B cell (primary cell): ENCODE measurements at regions not wholly inside any gene's neighbourhood (a gene's known extent, or its start where the extent isn't known, plus 50 kb on each side); places are given as distances from the start of the nearest gene placed in this dataset.

Experiments
- ATAC-seq: fragments of 200-7000 bp; cut with Tn5 transposase; one replicate; pipeline ENCODE4 v1.10.0; 2021; ENCODE audit warnings: low read depth, mild to moderate bottlenecking, moderate number of reproducible peaks, moderate library complexity
- CTCF ChIA-PET: fragments of 350-600 bp; sonication (Branson Sonifier 250); formaldehyde crosslinking; loops from one replicate; lab custom pipeline; 2021; ENCODE audit warnings: antibody characterized with exemption, inconsistent platforms; lab: Charles Lee
- POLR2A ChIA-PET: fragments of 350-600 bp; sonication (Branson Sonifier 250); formaldehyde crosslinking; loops from one replicate; lab custom pipeline; 2021; ENCODE audit warnings: antibody characterized with exemption; lab: Charles Lee
- DNase-seq: peaks from one replicate; pipeline ENCODE4 v3.0.0; 2013
- H2AFZ ChIP-seq: 2 replicates; pipeline ENCODE4 v1.6.1; 2012; ENCODE audit warnings: mild to moderate bottlenecking, low read depth, low read length; ENCODE audit not compliant: insufficient read depth, poor library complexity, severe bottlenecking
- H3K27ac ChIP-seq, 2 donors: 1 replicate in 1 of 2; 2 replicates in 1 of 2; pipeline ENCODE4 v1.5.1; 2012 to 2013; ENCODE audit warnings: low read length in 2 of 2, mild to moderate bottlenecking in 2 of 2, moderate library complexity in 1 of 2
- H3K27me3 ChIP-seq, 4 experiments: fragments of 200-600 bp in 1 of 4; sonication (generic) in 1 of 4; replicated peaks in 1 of 4; 1 replicate in 2 of 4; 2 replicates in 2 of 4; pipeline versions ENCODE4 v1.6.1 to v1.7.0; 2013 to 2016; ENCODE audit warnings: low read length in 3 of 4, mild to moderate bottlenecking in 2 of 4, mixed read lengths in 1 of 4, moderate library complexity in 1 of 4; ENCODE audit not compliant: insufficient read depth in 4 of 4, control insufficient read depth in 3 of 4; ENCODE audit errors: control extremely low read depth in 1 of 4
- H3K36me3 ChIP-seq, 2 experiments: replicated peaks in 1 of 2; 1 replicate in 1 of 2; 2 replicates in 1 of 2; pipeline versions ENCODE4 v1.6.1 to v1.7.1; 2013; ENCODE audit warnings: low read length in 1 of 2; ENCODE audit not compliant: insufficient read depth in 2 of 2, control insufficient read depth in 1 of 2; ENCODE audit errors: control extremely low read depth in 1 of 2, extremely low read depth in 1 of 2
- H3K4me1 ChIP-seq, 2 donors: fragments of 200-600 bp in 1 of 2; sonication (generic) in 1 of 2; 1 replicate in 1 of 2; 2 replicates in 1 of 2; pipeline versions ENCODE4 v1.5.1 to v1.6.1; 2013 to 2017; ENCODE audit warnings: low read length in 2 of 2; ENCODE audit not compliant: control insufficient read depth in 2 of 2, insufficient read depth in 2 of 2
- H3K4me2 ChIP-seq: replicated peaks from 2 replicates; pipeline ENCODE3; 2012; ENCODE audit warnings: mild to moderate bottlenecking, low read depth, low read length; ENCODE audit not compliant: poor library complexity, severe bottlenecking
- H3K4me3 ChIP-seq, 5 experiments: fragments of 200-600 bp in 1 of 5; sonication (generic) in 1 of 5; 1 replicate in 3 of 5; 2 replicates in 2 of 5; pipeline versions ENCODE4 v1.5.1 to v1.7.0; 2011 to 2016; ENCODE audit warnings: low read length in 4 of 5, mild to moderate bottlenecking in 4 of 5, low read depth in 2 of 5, control low read depth in 1 of 5, moderate library complexity in 1 of 5; ENCODE audit not compliant: insufficient read depth in 1 of 5; ENCODE audit errors: control extremely low read depth in 1 of 5, extremely low read depth in 1 of 5
- H3K79me2 ChIP-seq: fragments of 200-600 bp; sonication (generic); one replicate; pipeline ENCODE4 v1.6.0; 2016; ENCODE audit warnings: low read length; ENCODE audit not compliant: control insufficient read depth, insufficient read depth
- H3K9ac ChIP-seq: fragments of 200-600 bp; sonication (generic); 2 replicates; pipeline ENCODE4 v1.6.1; 2017; ENCODE audit warnings: mild to moderate bottlenecking, low read length, moderate library complexity
- H3K9me3 ChIP-seq, 3 donors: one replicate each; pipeline versions ENCODE4 v1.6.1 to v1.7.1; 2013; ENCODE audit warnings: low read length in 2 of 3; ENCODE audit not compliant: control insufficient read depth in 2 of 3, insufficient read depth in 1 of 3; ENCODE audit errors: control extremely low read depth in 1 of 3
- H4K20me1 ChIP-seq: 2 replicates; pipeline ENCODE4 v1.6.0; 2012; ENCODE audit warnings: mild to moderate bottlenecking, low read length; ENCODE audit not compliant: insufficient read depth, control insufficient read depth, poor library complexity, severe bottlenecking
- H3K27ac Mint-ChIP-seq: one replicate; pipeline ENCODE4 v1.8.0; 2021; ENCODE audit warnings: mixed read lengths
- H3K27me3 Mint-ChIP-seq: one replicate; pipeline ENCODE4 v1.8.0; 2021; ENCODE audit warnings: mixed read lengths
- H3K4me1 Mint-ChIP-seq: one replicate; pipeline ENCODE4 v1.8.0; 2021; ENCODE audit warnings: mixed read lengths
- H3K4me3 Mint-ChIP-seq: one replicate; pipeline ENCODE4 v1.8.0; 2021; ENCODE audit warnings: mixed read lengths
- H3K9me3 Mint-ChIP-seq: one replicate; pipeline ENCODE4 v1.8.0; 2022; ENCODE audit warnings: mixed read lengths; ENCODE audit not compliant: insufficient read depth
- EZH2 ChIP-seq: IDR thresholded peaks from 2 replicates; pipeline ENCODE4 v1.6.1; 2012; ENCODE audit warnings: borderline replicate concordance, low read depth, mild to moderate bottlenecking, moderate library complexity, low read length; ENCODE audit not compliant: insufficient read depth, poor library complexity, severe bottlenecking
- WGBS: methylation state at CpG from one replicate; pipeline ENCODE4 v1.1.5; 2013; ENCODE audit warnings: missing lambda C conversion rate; ENCODE audit not compliant: insufficient coverage; 5-methylcytosine and 5-hydroxymethylcytosine counted together
- intact Hi-C: fragments of 100-400 bp; cut with micrococcal nuclease; formaldehyde crosslinking; loops from one replicate; pipeline ENCODE4 v1.10.0; 2022
- TF ChIP-seq, protein P1 (sequence below): fragments of 200-600 bp; IDR thresholded peaks from one replicate; pipeline ENCODE4 v1.8.0; 2022; ENCODE audit warnings: antibody characterized with exemption, mild to moderate bottlenecking

DNA sequence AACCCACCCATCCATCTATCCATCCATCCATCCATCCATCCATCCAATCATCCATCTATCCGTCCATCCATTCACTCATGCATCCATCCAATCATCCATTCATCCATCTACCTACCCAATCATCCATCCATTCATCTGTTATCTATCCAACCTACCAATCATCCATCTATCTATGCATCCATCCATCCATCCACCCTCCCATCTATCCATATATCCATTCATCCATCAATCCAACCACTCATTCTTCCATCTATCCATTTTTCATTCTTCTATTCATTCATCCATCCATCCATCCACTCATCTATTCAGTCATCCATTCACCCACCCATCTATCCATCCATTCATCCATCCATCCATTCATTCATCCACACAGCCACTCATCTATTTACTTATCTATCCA is 80.1 kb upstream of the SHOX start:
- Histone ChIP-seq H4K20me1 (no peaks in the 10 kb centered on the region), H3K9me3 (peaks cover 0 to 22% (median 0%) of the 10 kb centered on the region in 3 donors), H3K79me2 (no peaks in the 10 kb centered on the region), H3K4me3 (no peak overlapping the region), H3K27ac (no peak overlapping the region), H3K4me1 (no peaks in the 10 kb centered on the region), H3K27me3 (no peaks in the 10 kb centered on the region), H2AFZ (no peak overlapping the region), H3K9ac (no peak overlapping the region), H3K4me2 (no peak overlapping the region), H3K36me3 (no peaks in the 10 kb centered on the region)
- Mint-ChIP-seq H3K27me3 (no peaks in the 10 kb centered on the region), H3K9me3 (peaks cover 22% of the 10 kb centered on the region), H3K4me3 (no peak overlapping the region), H3K27ac (no peak overlapping the region), H3K4me1 (no peaks in the 10 kb centered on the region)
- ATAC-seq (no peak), DNase-seq (no peak)
- WGBS: 80% methylated on average over 1 of the region's 1 CpG
- TF ChIP-seq, protein P1, sequence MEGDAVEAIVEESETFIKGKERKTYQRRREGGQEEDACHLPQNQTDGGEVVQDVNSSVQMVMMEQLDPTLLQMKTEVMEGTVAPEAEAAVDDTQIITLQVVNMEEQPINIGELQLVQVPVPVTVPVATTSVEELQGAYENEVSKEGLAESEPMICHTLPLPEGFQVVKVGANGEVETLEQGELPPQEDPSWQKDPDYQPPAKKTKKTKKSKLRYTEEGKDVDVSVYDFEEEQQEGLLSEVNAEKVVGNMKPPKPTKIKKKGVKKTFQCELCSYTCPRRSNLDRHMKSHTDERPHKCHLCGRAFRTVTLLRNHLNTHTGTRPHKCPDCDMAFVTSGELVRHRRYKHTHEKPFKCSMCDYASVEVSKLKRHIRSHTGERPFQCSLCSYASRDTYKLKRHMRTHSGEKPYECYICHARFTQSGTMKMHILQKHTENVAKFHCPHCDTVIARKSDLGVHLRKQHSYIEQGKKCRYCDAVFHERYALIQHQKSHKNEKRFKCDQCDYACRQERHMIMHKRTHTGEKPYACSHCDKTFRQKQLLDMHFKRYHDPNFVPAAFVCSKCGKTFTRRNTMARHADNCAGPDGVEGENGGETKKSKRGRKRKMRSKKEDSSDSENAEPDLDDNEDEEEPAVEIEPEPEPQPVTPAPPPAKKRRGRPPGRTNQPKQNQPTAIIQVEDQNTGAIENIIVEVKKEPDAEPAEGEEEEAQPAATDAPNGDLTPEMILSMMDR: no peak
- no peak for TF ChIP-seq EZH2
- intact Hi-C loops: no loop called here
- ChIA-PET CTCF (no interaction called here), POLR2A (no interaction called here)

DNA sequence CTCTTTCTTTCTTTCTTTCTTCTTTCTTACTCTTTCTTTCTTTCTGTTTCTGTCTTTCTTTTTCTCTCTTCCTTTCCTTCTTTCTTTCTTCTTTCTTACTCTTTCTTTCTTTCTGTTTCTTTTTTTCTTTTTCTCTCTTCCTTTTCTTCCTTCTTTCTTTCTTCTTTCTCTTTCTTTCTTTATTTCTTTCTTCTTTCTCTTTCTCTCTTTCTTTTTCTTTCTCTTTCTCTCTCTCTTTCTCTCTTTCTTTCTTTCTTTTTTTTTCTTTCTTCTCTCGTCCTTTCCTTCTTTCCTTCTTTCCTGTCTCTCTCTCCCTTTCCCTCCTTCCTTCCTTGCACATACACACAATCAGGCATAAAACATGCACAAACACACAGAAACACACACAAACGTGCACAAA is 79.3 kb upstream of the SHOX start:
- Histone ChIP-seq H3K4me1 (no peaks in the 10 kb centered on the region), H3K36me3 (no peaks in the 10 kb centered on the region), H3K9me3 (peaks cover 0 to 21% (median 0%) of the 10 kb centered on the region in 3 donors), H3K4me3 (no peak overlapping the region), H2AFZ (no peak overlapping the region), H3K27ac (no peak overlapping the region), H3K27me3 (no peaks in the 10 kb centered on the region), H3K79me2 (no peaks in the 10 kb centered on the region), H3K9ac (no peak overlapping the region), H4K20me1 (no peaks in the 10 kb centered on the region), H3K4me2 (no peak overlapping the region)
- TF ChIP-seq, protein P1: peak; percentile 48
- no peak for TF ChIP-seq EZH2
- intact Hi-C loops: no loop called here
- Mint-ChIP-seq H3K27ac (no peak overlapping the region), H3K9me3 (peaks cover 22% of the 10 kb centered on the region), H3K4me1 (no peaks in the 10 kb centered on the region), H3K27me3 (no peaks in the 10 kb centered on the region), H3K4me3 (no peak overlapping the region)
- ATAC-seq (no peak), DNase-seq (no peak)
- POLR2A ChIA-PET: no interaction called here
- CTCF ChIA-PET: no interaction called here
- 70% methylated on average over 2 of the region's 2 CpGs for WGBS
